H9 (cell line): ENCODE measurements at regions not wholly inside any gene's neighbourhood (a gene's known extent, or its start where the extent isn't known, plus 50 kb on each side); places are given as distances from the start of the nearest gene placed in this dataset.

Experiments
- DNase-seq: peaks from one replicate; pipeline ENCODE4 v3.0.0-alpha.2; 2017
- H2AFZ ChIP-seq: one replicate; pipeline ENCODE4 v1.6.1; 2013; ENCODE audit warnings: mild to moderate bottlenecking, low read length, control low read depth, moderate library complexity
- H2AK5ac ChIP-seq: 2 replicates; pipeline ENCODE4 v1.6.1; 2013; ENCODE audit warnings: low read length, control low read depth, mixed read lengths; ENCODE audit not compliant: insufficient read length
- H2BK120ac ChIP-seq: one replicate; pipeline ENCODE4 v1.6.1; 2013; ENCODE audit warnings: low read depth, mild to moderate bottlenecking, low read length, control low read depth, inconsistent platforms; ENCODE audit not compliant: poor library complexity, severe bottlenecking
- H2BK12ac ChIP-seq: 2 replicates; pipeline ENCODE4 v1.6.1; 2013; ENCODE audit warnings: low read length, control low read depth, mixed read lengths, low read depth; ENCODE audit not compliant: insufficient read length
- H2BK15ac ChIP-seq: 2 replicates; pipeline ENCODE4 v1.6.1; 2013; ENCODE audit warnings: low read depth, low read length, control low read depth
- H2BK20ac ChIP-seq: one replicate; pipeline ENCODE4 v1.6.1; 2013; ENCODE audit warnings: low read depth, mild to moderate bottlenecking, low read length, control low read depth, inconsistent platforms; ENCODE audit not compliant: poor library complexity, severe bottlenecking
- H2BK5ac ChIP-seq: 2 replicates; pipeline ENCODE4 v1.6.1; 2013; ENCODE audit warnings: low read length, control low read depth, mixed read lengths; ENCODE audit not compliant: insufficient read length
- H3K14ac ChIP-seq: 2 replicates; pipeline ENCODE4 v1.6.1; 2013; ENCODE audit warnings: low read length, control low read depth; ENCODE audit not compliant: insufficient read depth
- H3K18ac ChIP-seq: 2 replicates; pipeline ENCODE4 v1.6.1; 2013; ENCODE audit warnings: low read depth, mild to moderate bottlenecking, mixed read lengths, low read length, control low read depth; ENCODE audit not compliant: insufficient read length
- H3K23ac ChIP-seq: 2 replicates; pipeline ENCODE4 v1.6.1; 2013; ENCODE audit warnings: low read length, control low read depth, mixed read lengths, low read depth; ENCODE audit not compliant: insufficient read length
- H3K23me2 ChIP-seq: 2 replicates; pipeline ENCODE4 v1.6.1; 2013; ENCODE audit warnings: low read depth, mild to moderate bottlenecking, mixed read lengths, low read length, control low read depth; ENCODE audit not compliant: insufficient read length, poor library complexity, severe bottlenecking
- H3K27ac ChIP-seq: 2 replicates; pipeline ENCODE4 v1.5.1; 2013; ENCODE audit warnings: low read length, control low read depth, mixed read lengths, low read depth; ENCODE audit not compliant: insufficient read length
- H3K27me3 ChIP-seq: 2 replicates; pipeline ENCODE4 v1.6.1; 2013; ENCODE audit warnings: low read length, control low read depth, inconsistent platforms; ENCODE audit not compliant: insufficient read depth
- H3K4ac ChIP-seq: 2 replicates; pipeline ENCODE4 v1.6.1; 2013; ENCODE audit warnings: low read depth, mild to moderate bottlenecking, control low read depth, inconsistent platforms, low read length, moderate library complexity
- H3K4me1 ChIP-seq: 2 replicates; pipeline ENCODE4 v1.6.1; 2013; ENCODE audit warnings: low read length, control low read depth, inconsistent platforms; ENCODE audit not compliant: insufficient read depth
- H3K4me2 ChIP-seq: 2 replicates; pipeline ENCODE4 v1.6.1; 2013; ENCODE audit warnings: low read length, control low read depth, mixed read lengths; ENCODE audit not compliant: insufficient read length, insufficient read depth
- H3K56ac ChIP-seq: 2 replicates; pipeline ENCODE4 v1.6.1; 2013; ENCODE audit warnings: low read depth, mild to moderate bottlenecking, mixed read lengths, low read length, control low read depth; ENCODE audit not compliant: insufficient read length
- H3K79me1 ChIP-seq: 2 replicates; pipeline ENCODE4 v1.6.1; 2013; ENCODE audit warnings: low read depth, mild to moderate bottlenecking, moderate library complexity, low read length, control low read depth, inconsistent platforms; ENCODE audit not compliant: insufficient read depth, poor library complexity, severe bottlenecking
- H3K79me2 ChIP-seq: 2 replicates; pipeline ENCODE4 v1.6.1; 2013; ENCODE audit warnings: low read length, control low read depth, inconsistent platforms; ENCODE audit not compliant: insufficient read depth
- H3K9ac ChIP-seq: 2 replicates; pipeline ENCODE4 v1.6.1; 2013; ENCODE audit warnings: low read length, control low read depth, mixed read lengths; ENCODE audit not compliant: insufficient read length; ENCODE audit errors: extremely low read depth
- H3K9me3 ChIP-seq: one replicate; pipeline ENCODE4 v1.6.1; 2013; ENCODE audit warnings: low read depth, low read length, inconsistent platforms; ENCODE audit not compliant: control insufficient read depth
- H3T11ph ChIP-seq: one replicate; pipeline ENCODE4 v1.6.1; 2013; ENCODE audit warnings: mild to moderate bottlenecking, low read length, control low read depth, inconsistent platforms
- H4K20me1 ChIP-seq: one replicate; pipeline ENCODE4 v1.6.1; 2013; ENCODE audit not compliant: control insufficient read depth, insufficient read length, insufficient read depth
- H4K5ac ChIP-seq: 2 replicates; pipeline ENCODE4 v1.6.1; 2013; ENCODE audit warnings: low read depth, mild to moderate bottlenecking, mixed read lengths, low read length, control low read depth; ENCODE audit not compliant: insufficient read length
- H4K8ac ChIP-seq: replicated peaks from 2 replicates; pipeline ENCODE4 v1.6.1; 2013; ENCODE audit warnings: low read length, control low read depth, mixed read lengths, low read depth; ENCODE audit not compliant: insufficient read length
- H4K91ac ChIP-seq: 2 replicates; pipeline ENCODE4 v1.6.1; 2013; ENCODE audit warnings: low read depth, mild to moderate bottlenecking, moderate library complexity, mixed read lengths, low read length, control low read depth; ENCODE audit not compliant: insufficient read length
- H3K27ac Mint-ChIP-seq, 3 experiments: 2 replicates in 2 of 3; 3 replicates in 1 of 3; pipeline ENCODE4 v1.8.0; 2020 to 2021; ENCODE audit warnings: mixed read lengths in 3 of 3, mild to moderate bottlenecking in 1 of 3, moderate library complexity in 1 of 3
- H3K27me3 Mint-ChIP-seq: 2 replicates; pipeline ENCODE4 v1.8.0; 2021; ENCODE audit warnings: low read depth, mild to moderate bottlenecking, moderate library complexity, mixed read lengths
- H3K36me3 Mint-ChIP-seq, 3 experiments: 2 replicates in 2 of 3; 3 replicates in 1 of 3; pipeline ENCODE4 v1.8.0; 2020 to 2021; ENCODE audit warnings: low read depth in 3 of 3, mixed read lengths in 3 of 3; ENCODE audit not compliant: insufficient read depth in 1 of 3
- H3K4me1 Mint-ChIP-seq, 2 experiments: 2 replicates each; pipeline ENCODE4 v1.8.0; 2020; ENCODE audit warnings: mixed read lengths in 2 of 2
- H3K4me3 Mint-ChIP-seq, 2 experiments: 2 replicates in 1 of 2; 3 replicates in 1 of 2; pipeline ENCODE4 v1.8.0; 2020 to 2021; ENCODE audit warnings: mild to moderate bottlenecking in 2 of 2, mixed read lengths in 2 of 2, moderate library complexity in 1 of 2
- H3K9me3 Mint-ChIP-seq, 2 experiments: 2 replicates in 1 of 2; 3 replicates in 1 of 2; pipeline ENCODE4 v1.8.0; 2020; ENCODE audit warnings: mild to moderate bottlenecking in 2 of 2, mixed read lengths in 2 of 2, moderate library complexity in 1 of 2
- CTCF ChIP-seq: fragments of 200-600 bp; sonication (generic); conservative IDR thresholded peaks from 3 replicates; pipeline ENCODE4 v1.8.0; 2021; ENCODE audit warnings: antibody characterized with exemption, mild to moderate bottlenecking
- WGBS: extraction: QIAGEN DNeasy Blood & Tissue Kit; methylation state at CpG from one replicate; pipeline ENCODE4 v1.1.7; 2013; ENCODE audit warnings: missing lambda C conversion rate, low lambda C conversion rate, mixed read lengths; ENCODE audit not compliant: insufficient read length; ENCODE audit errors: extremely low coverage; 5-methylcytosine and 5-hydroxymethylcytosine counted together

- Histone ChIP-seq H4K8ac (no peak overlapping the region), H2BK12ac (no peak overlapping the region), H2AK5ac (no peak overlapping the region), H3K56ac (no peak overlapping the region), H3K4me1 (no peaks in the 10 kb centered on the region), H3K79me1 (no peaks in the 10 kb centered on the region), H3K27ac (no peak overlapping the region), H4K5ac (no peak overlapping the region), H4K91ac (no peak overlapping the region), H3K23me2 (no peaks in the 10 kb centered on the region), H3K9ac (no peak overlapping the region), H3K79me2 (no peaks in the 10 kb centered on the region), H2BK20ac (no peak overlapping the region), H3K9me3 (no peaks in the 10 kb centered on the region), H4K20me1 (no peaks in the 10 kb centered on the region), H3K23ac (no peak overlapping the region), H2BK120ac (no peak overlapping the region), H3K4me2 (no peak overlapping the region), H2BK5ac (no peak overlapping the region), H3T11ph (no peak overlapping the region), H3K4ac (no peak overlapping the region), H3K14ac (no peak overlapping the region), H2BK15ac (no peak overlapping the region), H3K18ac (no peak overlapping the region), H2AFZ (no peak overlapping the region), H3K27me3 (no peaks in the 10 kb centered on the region)
- Mint-ChIP-seq H3K9me3 (no peaks in the 10 kb centered on the region), H3K4me3 (no peak overlapping the region), H3K27ac (no peak overlapping the region), H3K36me3 (no peaks in the 10 kb centered on the region), H3K27me3 (no peaks in the 10 kb centered on the region), H3K4me1 (peaks cover 7 to 23% of the 10 kb centered on the region in 2 experiments)
- WGBS: no CpG with 5 or more reads among the region's 1 CpG
- no peak for DNase-seq
- no peak for TF ChIP-seq CTCF
Observed at GRCh38 chr4:156295676-156296195, 342.1 kb upstream of the CTSO start.
